HCT116 (cell line): ENCODE measurements at regions not wholly inside any gene's neighbourhood (a gene's known extent, or its start where the extent isn't known, plus 50 kb on each side); places are given as distances from the start of the nearest gene placed in this dataset.

Experiments used
- ATAC-seq: fragments of 200-7000 bp; cut with Tn5 transposase; 2 replicates; pipeline ENCODE4 v1.9.1; 2020; ENCODE audit warnings: mild to moderate bottlenecking, moderate library complexity
- BruUV-seq: library from RNA; stranded (reverse); fragments of 400-500 nt; replicated peaks from 2 replicates; lab custom pipeline; 2021; lab: Mats Ljungman, UMichigan
- CTCF ChIA-PET: fragments of 300-600 bp; sonication (Branson Sonifier 250); formaldehyde crosslinking; loops from one replicate; lab custom pipeline; 2021; ENCODE audit warnings: antibody characterized with exemption; lab: Charles Lee
- POLR2A ChIA-PET: fragments of 300-600, 350-600 bp; sonication (Branson Sonifier 250); formaldehyde crosslinking; loops from one replicate; lab custom pipeline; 2021; ENCODE audit warnings: antibody characterized with exemption; lab: Charles Lee
- RAD21 ChIA-PET, 2 experiments: fragments of 300-600 bp; sonication (Branson Sonifier 250); formaldehyde crosslinking; loops; one replicate each; lab custom pipeline; 2023; ENCODE audit warnings: low total read pairs in 2 of 2; ENCODE audit not compliant: uncharacterized antibody in 2 of 2, unreplicated experiment in 2 of 2, low non-redundant PET in 1 of 2; lab: Charles Lee
- DNase-seq: peaks from one replicate; pipeline ENCODE4 v3.0.0-alpha.2; 2010; ENCODE audit warnings: low read depth, low spot score
- H2AFZ ChIP-seq: fragments of 200-600 bp; shearing (Covaris generic), sonication (generic); 2 replicates; pipeline ENCODE4 v1.6.1; 2017; ENCODE audit warnings: low read depth, mixed run types, mixed read lengths, antibody characterized with exemption, low read length; ENCODE audit not compliant: poor library complexity, severe bottlenecking
- H3K27ac ChIP-seq: 2 replicates; pipeline ENCODE4 v1.5.1; 2012; ENCODE audit warnings: low read depth, low read length
- H3K27me3 ChIP-seq: fragments of 200-600 bp; sonication (generic); 2 replicates; pipeline ENCODE4 v1.6.1; 2016; ENCODE audit warnings: mixed run types, low read length, mixed read lengths; ENCODE audit not compliant: insufficient read depth
- H3K36me3 ChIP-seq, 2 experiments: fragments of 200-500 bp in 1 of 2; fragments of 200-600 bp in 1 of 2; sonication (Bioruptor generic) in 1 of 2; sonication (generic) in 1 of 2; 2 replicates each; pipeline versions ENCODE4 v1.5.1 to v1.6.1; 2014 to 2016; ENCODE audit warnings: low read length in 2 of 2, inconsistent platforms in 1 of 2, mixed read lengths in 1 of 2, mixed run types in 1 of 2; ENCODE audit not compliant: insufficient read depth in 2 of 2, control insufficient read depth in 1 of 2
- H3K4me1 ChIP-seq, 2 experiments: fragments of 200-600 bp in 1 of 2; sonication (generic) in 1 of 2; 2 replicates each; pipeline versions ENCODE4 v1.5.1 to v1.6.1; 2012 to 2017; ENCODE audit warnings: low read length in 2 of 2, inconsistent platforms in 1 of 2, mild to moderate bottlenecking in 1 of 2, mixed read lengths in 1 of 2, mixed run types in 1 of 2, moderate library complexity in 1 of 2; ENCODE audit not compliant: insufficient read depth in 2 of 2, control insufficient read depth in 1 of 2
- H3K4me2 ChIP-seq: fragments of 200-600 bp; sonication (generic); 2 replicates; pipeline ENCODE4 v1.6.1; 2017; ENCODE audit warnings: mixed run types, low read length, mixed read lengths
- H3K4me3 ChIP-seq, 2 experiments: fragments of 200-600 bp in 1 of 2; sonication (generic) in 1 of 2; replicated peaks in 1 of 2; 2 replicates each; pipeline ENCODE4 v1.5.1; 2011 to 2016; ENCODE audit warnings: low read length in 2 of 2, control low read depth in 1 of 2, low read depth in 1 of 2, mild to moderate bottlenecking in 1 of 2, mixed read lengths in 1 of 2, mixed run types in 1 of 2
- H3K79me2 ChIP-seq: fragments of 200-600 bp; sonication (generic); 2 replicates; pipeline ENCODE4 v1.6.1; 2017; ENCODE audit warnings: mild to moderate bottlenecking, mixed run types, low read length, moderate library complexity, mixed read lengths; ENCODE audit not compliant: insufficient read depth
- H3K9ac ChIP-seq: fragments of 200-600 bp; sonication (generic); 2 replicates; pipeline ENCODE4 v1.6.1; 2016; ENCODE audit warnings: low read length, mixed read lengths
- H3K9me2 ChIP-seq: fragments of 200-600 bp; sonication (generic), shearing (Covaris generic); 2 replicates; pipeline ENCODE4 v1.6.1; 2017; ENCODE audit warnings: mixed run types, mild to moderate bottlenecking, moderate library complexity; ENCODE audit not compliant: insufficient read depth
- H3K9me3 ChIP-seq, 2 experiments: fragments of 200-500 bp in 1 of 2; fragments of 200-600 bp in 1 of 2; sonication (Bioruptor generic) in 1 of 2; sonication (generic) in 1 of 2; 2 replicates each; pipeline ENCODE4 v1.6.1; 2014 to 2017; ENCODE audit warnings: low read length in 2 of 2, mixed read lengths in 2 of 2, inconsistent platforms in 1 of 2, low read depth in 1 of 2, mild to moderate bottlenecking in 1 of 2, mixed run types in 1 of 2, moderate library complexity in 1 of 2; ENCODE audit not compliant: control insufficient read depth in 1 of 2, insufficient read depth in 1 of 2
- H4K20me1 ChIP-seq: fragments of 200-600 bp; sonication (generic), shearing (Covaris generic); 2 replicates; pipeline ENCODE4 v1.6.1; 2017; ENCODE audit warnings: mixed run types, mild to moderate bottlenecking, moderate library complexity; ENCODE audit not compliant: insufficient read depth
- CBX3 ChIP-seq: IDR thresholded peaks from 2 replicates; pipeline ENCODE4 v1.6.1; 2012; ENCODE audit warnings: low read depth
- CEBPB ChIP-seq: IDR thresholded peaks from 2 replicates; pipeline ENCODE4 v1.6.1; 2012; ENCODE audit warnings: low read depth
- EGR1 ChIP-seq: IDR thresholded peaks from 2 replicates; pipeline ENCODE4 v1.6.1; 2012; ENCODE audit warnings: low read depth
- ELF1 ChIP-seq: IDR thresholded peaks from 2 replicates; pipeline ENCODE4 v1.6.1; 2012; ENCODE audit warnings: low read depth, borderline replicate concordance
- EZH2phosphoT487 ChIP-seq: fragments of 200-600 bp; IDR thresholded peaks from 2 replicates; pipeline ENCODE4 v1.6.1; 2018; ENCODE audit warnings: antibody characterized with exemption, borderline replicate concordance
- FOSL1 ChIP-seq: IDR thresholded peaks from 2 replicates; pipeline ENCODE4 v1.6.1; 2012; ENCODE audit warnings: low read depth
- JUND ChIP-seq: IDR thresholded peaks from 2 replicates; pipeline ENCODE4 v1.6.1; 2012
- POLR2A ChIP-seq: IDR thresholded peaks from 2 replicates; pipeline ENCODE4 v1.7.0; 2011; ENCODE audit warnings: borderline replicate concordance; ENCODE audit not compliant: insufficient read depth, insufficient read length; ENCODE audit errors: extremely low read depth
- POLR2AphosphoS5 ChIP-seq: IDR thresholded peaks from 2 replicates; pipeline ENCODE4 v1.6.1; 2011; ENCODE audit warnings: mild to moderate bottlenecking, low read depth, low read length, moderate library complexity
- RAD21 ChIP-seq: IDR thresholded peaks from 2 replicates; pipeline ENCODE4 v1.6.1; 2012; ENCODE audit warnings: low read depth, mild to moderate bottlenecking
- SIN3A ChIP-seq: IDR thresholded peaks from 2 replicates; pipeline ENCODE4 v1.6.1; 2012; ENCODE audit warnings: low read depth
- SP1 ChIP-seq: IDR thresholded peaks from 2 replicates; pipeline ENCODE4 v1.6.1; 2012; ENCODE audit warnings: low read depth
- SRF ChIP-seq: IDR thresholded peaks from 2 replicates; pipeline ENCODE4 v1.6.1; 2012; ENCODE audit warnings: low read depth
- YY1 ChIP-seq: IDR thresholded peaks from 2 replicates; pipeline ENCODE4 v1.6.1; 2011; ENCODE audit warnings: low read length, low read depth, moderate library complexity, mild to moderate bottlenecking; ENCODE audit not compliant: insufficient replicate concordance; ENCODE audit errors: extremely low read depth
- ZNF274 ChIP-seq: fragments of 200-500 bp; sonication (Bioruptor generic); IDR thresholded peaks from 2 replicates; pipeline ENCODE4 v1.6.1; 2014; ENCODE audit warnings: mild to moderate bottlenecking, low read depth, low read length, inconsistent platforms
- intact Hi-C: fragments of 100-400 bp; cut with micrococcal nuclease; formaldehyde crosslinking; loops from 2 replicates; pipeline ENCODE4 v1.10.0; 2022
- TF ChIP-seq, protein P1 (sequence below): IDR thresholded peaks from 2 replicates; pipeline ENCODE4 v1.6.1; 2012
- TF ChIP-seq, protein P2 (sequence below): IDR thresholded peaks from 2 replicates; pipeline ENCODE4 v1.6.1; 2012
- TF ChIP-seq, protein P3 (sequence below): IDR thresholded peaks from 2 replicates; pipeline ENCODE4 v1.6.1; 2012; ENCODE audit warnings: low read depth

DNA sequence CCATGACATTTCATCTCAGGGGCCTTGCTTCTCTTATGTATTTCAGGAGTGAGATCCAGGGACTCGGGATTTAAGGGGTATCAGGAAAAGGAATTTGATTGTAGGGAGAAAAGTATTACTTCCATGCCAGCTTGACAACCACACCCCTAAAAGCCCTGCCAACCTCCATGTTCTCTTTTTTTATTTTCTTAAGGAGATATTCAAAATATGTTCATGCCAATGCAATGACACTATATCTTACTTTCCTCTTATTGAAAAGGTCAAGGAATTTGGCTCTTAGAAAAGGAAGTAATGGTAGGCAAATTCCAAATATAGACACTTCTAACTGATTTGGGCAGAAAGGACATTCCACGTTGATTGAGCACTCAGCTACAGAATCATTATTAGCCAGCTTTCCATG is 407.5 kb upstream of the NECTIN3 start:
- POLR2A ChIA-PET: no interaction called here
- Histone ChIP-seq H3K4me2 (no peak overlapping the region), H3K27me3 (no peaks in the 10 kb centered on the region), H3K27ac (no peak overlapping the region), H3K9me2 (no peaks in the 10 kb centered on the region), H3K9ac (no peak overlapping the region), H3K36me3 (no peaks in the 10 kb centered on the region), H4K20me1 (no peaks in the 10 kb centered on the region), H2AFZ (no peak overlapping the region), H3K4me1 (peaks cover 3 to 12% of the 10 kb centered on the region in 2 experiments; a peak in 2 of 4 replicates), H3K79me2 (no peaks in the 10 kb centered on the region), H3K9me3 (peaks cover 0 to 4% of the 10 kb centered on the region in 2 experiments; a peak in 1 of 4 replicates), H3K4me3 (no peak overlapping the region)
- DNase-seq (no peak), ATAC-seq (no peak)
- RAD21 ChIA-PET: no interaction called here
- no TSS peak for BruUV-seq
- CTCF ChIA-PET: no interaction called here
- intact Hi-C loops: no loop called here
- TF ChIP-seq FOSL1 (no peak), SRF (no peak), CBX3 (no peak)

DNA sequence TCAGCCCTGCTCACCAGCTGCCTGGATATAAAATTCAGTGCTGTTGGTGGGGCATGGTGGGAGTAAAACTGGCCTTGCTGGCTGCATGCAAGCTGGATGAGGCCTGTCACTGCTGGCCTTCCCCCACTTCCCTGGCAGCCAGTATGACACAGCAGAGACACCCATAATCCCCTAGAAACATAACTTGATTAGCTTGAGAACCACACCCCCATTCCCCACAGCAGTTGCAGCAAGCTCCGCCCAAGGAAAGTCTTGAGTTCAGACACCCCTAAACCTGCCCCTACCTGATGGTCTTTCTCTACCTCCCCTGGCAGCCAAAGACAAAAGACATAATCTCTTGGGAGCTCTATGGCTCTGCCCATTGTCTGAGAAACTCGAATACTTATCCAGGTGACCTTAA is 405.1 kb upstream of the NECTIN3 start:
- no peaks in the 10 kb centered on the region for H3K9me2 ChIP-seq
- ChIA-PET CTCF (no interaction called here), RAD21 (no interaction called here), POLR2A (no interaction called here)
- no peak overlapping the region for H3K4me3 ChIP-seq
- no peak overlapping the region for H2AFZ ChIP-seq
- peaks cover 3 to 12% of the 10 kb centered on the region in 2 experiments; a peak in 2 of 4 replicates for H3K4me1 ChIP-seq
- intact Hi-C loops: no loop called here
- TF ChIP-seq, protein P1, sequence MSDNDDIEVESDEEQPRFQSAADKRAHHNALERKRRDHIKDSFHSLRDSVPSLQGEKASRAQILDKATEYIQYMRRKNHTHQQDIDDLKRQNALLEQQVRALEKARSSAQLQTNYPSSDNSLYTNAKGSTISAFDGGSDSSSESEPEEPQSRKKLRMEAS: no peak
- TF ChIP-seq, protein P2, sequence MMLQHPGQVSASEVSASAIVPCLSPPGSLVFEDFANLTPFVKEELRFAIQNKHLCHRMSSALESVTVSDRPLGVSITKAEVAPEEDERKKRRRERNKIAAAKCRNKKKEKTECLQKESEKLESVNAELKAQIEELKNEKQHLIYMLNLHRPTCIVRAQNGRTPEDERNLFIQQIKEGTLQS: no peak
- TF ChIP-seq SP1 (no peak), ELF1 (no peak), POLR2AphosphoS5 (no peak), EGR1 (no peak), POLR2A (no peak), EZH2phosphoT487 (no peak), FOSL1 (no peak), SIN3A (no peak), RAD21 (no peak), YY1 (no peak), ZNF274 (no peak), JUND (no peak), CEBPB (no peak)
- TF ChIP-seq, protein P3, sequence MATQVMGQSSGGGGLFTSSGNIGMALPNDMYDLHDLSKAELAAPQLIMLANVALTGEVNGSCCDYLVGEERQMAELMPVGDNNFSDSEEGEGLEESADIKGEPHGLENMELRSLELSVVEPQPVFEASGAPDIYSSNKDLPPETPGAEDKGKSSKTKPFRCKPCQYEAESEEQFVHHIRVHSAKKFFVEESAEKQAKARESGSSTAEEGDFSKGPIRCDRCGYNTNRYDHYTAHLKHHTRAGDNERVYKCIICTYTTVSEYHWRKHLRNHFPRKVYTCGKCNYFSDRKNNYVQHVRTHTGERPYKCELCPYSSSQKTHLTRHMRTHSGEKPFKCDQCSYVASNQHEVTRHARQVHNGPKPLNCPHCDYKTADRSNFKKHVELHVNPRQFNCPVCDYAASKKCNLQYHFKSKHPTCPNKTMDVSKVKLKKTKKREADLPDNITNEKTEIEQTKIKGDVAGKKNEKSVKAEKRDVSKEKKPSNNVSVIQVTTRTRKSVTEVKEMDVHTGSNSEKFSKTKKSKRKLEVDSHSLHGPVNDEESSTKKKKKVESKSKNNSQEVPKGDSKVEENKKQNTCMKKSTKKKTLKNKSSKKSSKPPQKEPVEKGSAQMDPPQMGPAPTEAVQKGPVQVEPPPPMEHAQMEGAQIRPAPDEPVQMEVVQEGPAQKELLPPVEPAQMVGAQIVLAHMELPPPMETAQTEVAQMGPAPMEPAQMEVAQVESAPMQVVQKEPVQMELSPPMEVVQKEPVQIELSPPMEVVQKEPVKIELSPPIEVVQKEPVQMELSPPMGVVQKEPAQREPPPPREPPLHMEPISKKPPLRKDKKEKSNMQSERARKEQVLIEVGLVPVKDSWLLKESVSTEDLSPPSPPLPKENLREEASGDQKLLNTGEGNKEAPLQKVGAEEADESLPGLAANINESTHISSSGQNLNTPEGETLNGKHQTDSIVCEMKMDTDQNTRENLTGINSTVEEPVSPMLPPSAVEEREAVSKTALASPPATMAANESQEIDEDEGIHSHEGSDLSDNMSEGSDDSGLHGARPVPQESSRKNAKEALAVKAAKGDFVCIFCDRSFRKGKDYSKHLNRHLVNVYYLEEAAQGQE: no peak
- TF ChIP-seq, all 23 proteins: peak for 0
- Histone ChIP-seq H3K9me3 (peaks cover 7 to 11% of the 10 kb centered on the region in 2 experiments; a peak in 1 of 4 replicates), H3K9ac (no peak overlapping the region), H3K36me3 (no peaks in the 10 kb centered on the region), H3K79me2 (no peaks in the 10 kb centered on the region), H3K27me3 (no peaks in the 10 kb centered on the region), H4K20me1 (no peaks in the 10 kb centered on the region), H3K4me2 (no peak overlapping the region), H3K27ac (peak overlapping the region; percentile 6)
- ATAC-seq (no peak), DNase-seq (no peak)
- no TSS peak for BruUV-seq
